ENCODE measurements at regions not wholly inside any gene's neighbourhood (a gene's known extent, or its start where the extent isn't known, plus 50 kb on each side); places are given as distances from the start of the nearest gene placed in this dataset.

DNA sequence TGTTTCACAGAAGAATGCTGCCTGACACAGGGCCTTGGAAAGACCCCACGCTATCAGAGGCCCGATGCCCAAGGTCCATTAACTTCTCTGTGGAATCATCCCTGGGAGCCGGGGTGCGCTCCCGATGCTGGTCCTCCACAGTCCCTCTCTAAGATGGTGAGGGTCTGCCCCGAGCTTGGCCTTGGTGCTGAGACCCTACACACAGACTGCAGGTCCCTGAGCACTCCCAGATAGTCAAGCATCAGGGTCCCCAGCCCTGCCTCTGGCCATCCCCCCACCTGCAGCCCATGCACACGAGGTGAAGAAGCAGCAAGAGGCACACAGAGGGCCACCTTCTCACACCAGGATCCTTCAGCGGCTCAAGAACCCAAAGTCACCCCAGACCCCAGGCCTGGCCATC is 263.3 kb downstream of the MYCN start:
- Histone ChIP-seq H4K20me1 (ENCODE audit: insufficient read depth, low read length) (no peaks in the 10 kb centered on the region), H3K27me3 (ENCODE audit: control insufficient read depth, insufficient read depth, low read length) (no peaks in the 10 kb centered on the region), H3K4me1 (ENCODE audit: control insufficient read depth, insufficient read depth, low read length) (no peaks in the 10 kb centered on the region), H3K36me3 (ENCODE audit: control insufficient read depth, insufficient read depth, low read length) (no peaks in the 10 kb centered on the region), H3K56ac (ENCODE audit: extremely low read depth, insufficient read depth, low read length) (no peak overlapping the region), H2AFZ (replicated peaks; ENCODE audit: low read length, poor library complexity) (no peak overlapping the region), H3K18ac (ENCODE audit: low read depth, low read length) (no peak overlapping the region), H2BK20ac (ENCODE audit: low read depth, low read length) (no peak overlapping the region), H2BK5ac (ENCODE audit: low read depth, low read length, poor library complexity, severe bottlenecking) (no peak overlapping the region), H3K9me3 (ENCODE audit: control insufficient read depth, insufficient read depth, low read length) (peaks cover 49% of the 10 kb centered on the region), H3K79me1 (ENCODE audit: low read depth in 1 of 2, low read length in 2 of 2) (no peaks in the 10 kb centered on the region), H2BK15ac (ENCODE audit: low read depth, low read length) (no peak overlapping the region), H3K4me3 (ENCODE audit: insufficient read depth, low read depth, low read length) (no peak overlapping the region), H3K9ac (ENCODE audit: low read depth, low read length) (no peak overlapping the region), H3K27ac (ENCODE audit: insufficient read depth, low read length) (no peak overlapping the region), H3K9me1 (ENCODE audit: insufficient read depth, low read length) (no peaks in the 10 kb centered on the region), H3K4me2 (ENCODE audit: low read depth, low read length) (no peak overlapping the region), H3K4ac (ENCODE audit: low read depth, low read length) (no peak overlapping the region), H4K8ac (ENCODE audit: low read depth in 2 of 2, low read length in 2 of 2) (no peak overlapping the region), H4K91ac (ENCODE audit: insufficient read depth, low read depth, low read length) (no peak overlapping the region), H2AK5ac (ENCODE audit: low read depth, low read length) (no peak overlapping the region), H3K23ac (ENCODE audit: low read depth, low read length) (no peak overlapping the region), H4K5ac (ENCODE audit: low read depth, low read length) (no peak overlapping the region), H3K14ac (replicated peaks; ENCODE audit: low read depth, low read length) (no peak overlapping the region), H2AK9ac (replicated peaks; ENCODE audit: low read depth, low read length, poor library complexity) (no peak overlapping the region), H2BK120ac (ENCODE audit: low read depth, low read length) (no peak overlapping the region)
- ChIA-PET POLR2A (ENCODE audit: unreplicated experiment) (no interaction called here), CTCF (no interaction called here)
- in situ Hi-C loops (cut with MboI; ENCODE audit: low sequenced_read_pairs) = no loop called here
- intact Hi-C loops (cut with micrococcal nuclease) = no loop called here
- TF ChIP-seq RFX5 (IDR thresholded peaks at IDR 0.05; ENCODE audit: low read depth, low read length) (no peak), MAFK (IDR thresholded peaks at IDR 0.05; ENCODE audit: low read depth, low read length) (no peak), CHD1 (IDR thresholded peaks at IDR 0.05; ENCODE audit: low read depth, low read length) (no peak), RAD21 (IDR thresholded peaks at IDR 0.05; ENCODE audit: low read length) (no peak), MXI1 (IDR thresholded peaks at IDR 0.05; ENCODE audit: borderline replicate concordance, low read depth, low read length) (no peak)
- BruUV-seq (replicated peaks) = no TSS peak
- no peak for DNase-seq
- dilution Hi-C loops (cut with HindIII; ENCODE audit: low sequenced_read_pairs, unreplicated experiment) = no loop called here
- WGBS, 2 experiments (ENCODE audit: extremely low coverage in 2 of 2, insufficient read length in 1 of 2) = 48% methylated on average over 3 of the region's 8 CpGs; no CpG with 5 or more reads in 1 of the 2 experiments
- ATAC-seq (ENCODE audit: low read depth) = no peak

Measured in IMR-90 (cell line).